SK-N-SH (cell line): ENCODE measurements at regions not wholly inside any gene's neighbourhood (a gene's known extent, or its start where the extent isn't known, plus 50 kb on each side); places are given as distances from the start of the nearest gene placed in this dataset.

Source experiments
- CTCF ChIA-PET: fragments of 300-600, 350-600 bp; formaldehyde crosslinking; extraction: SDS; loops from one replicate; lab custom pipeline; 2021; lab: Yijun Ruan, JAX
- POLR2A ChIA-PET: fragments of 350-600 bp; sonication (Branson Sonifier 250); formaldehyde crosslinking; extraction: SDS; loops from one replicate; lab custom pipeline; 2020; ENCODE audit warnings: antibody characterized with exemption, inconsistent platforms; lab: Yijun Ruan, JAX
- DNase-seq: peaks from one replicate; pipeline ENCODE4 v3.0.0; 2012
- H2AFZ ChIP-seq: fragments of 200-600 bp; sonication (generic); 2 replicates; pipeline ENCODE4 v1.8.1; 2016; ENCODE audit warnings: antibody characterized with exemption, mild to moderate bottlenecking, low read depth
- H3F3A ChIP-seq: fragments of 200-600 bp; sonication (generic); replicated peaks from 2 replicates; pipeline ENCODE3; 2016; ENCODE audit warnings: antibody characterized with exemption, mild to moderate bottlenecking; ENCODE audit not compliant: insufficient read depth
- H3K27ac ChIP-seq, 2 experiments: fragments of 200-500 bp in 1 of 2; fragments of 200-600 bp in 1 of 2; sonication (Bioruptor generic) in 1 of 2; sonication (generic), shearing (Covaris generic) in 1 of 2; 2 replicates each; pipeline versions ENCODE4 v1.5.1 to v1.6.1; 2014 to 2016; ENCODE audit warnings: low read depth in 2 of 2, inconsistent platforms in 1 of 2, low read length in 1 of 2, mild to moderate bottlenecking in 1 of 2, mixed read lengths in 1 of 2
- H3K27me3 ChIP-seq: fragments of 200-600 bp; sonication (generic), shearing (Covaris generic); 2 replicates; pipeline ENCODE4 v1.6.1; 2016; ENCODE audit warnings: mixed run types; ENCODE audit not compliant: insufficient read depth
- H3K36me3 ChIP-seq, 2 experiments: fragments of 200-500 bp in 1 of 2; fragments of 200-600 bp in 1 of 2; sonication (Bioruptor generic) in 1 of 2; sonication (generic) in 1 of 2; replicated peaks in 1 of 2; 2 replicates each; pipeline versions ENCODE3 to v1.5.1; 2014 to 2016; ENCODE audit warnings: low read length in 1 of 2, mild to moderate bottlenecking in 1 of 2; ENCODE audit not compliant: insufficient read depth in 2 of 2, control insufficient read depth in 1 of 2
- H3K4me1 ChIP-seq, 2 experiments: fragments of 200-500 bp in 1 of 2; fragments of 200-600 bp in 1 of 2; sonication (Bioruptor generic) in 1 of 2; sonication (generic), shearing (Covaris generic) in 1 of 2; 2 replicates each; pipeline versions ENCODE4 v1.5.1 to v1.6.1; 2014 to 2016; ENCODE audit warnings: low read depth in 1 of 2, low read length in 1 of 2, mixed run types in 1 of 2; ENCODE audit not compliant: insufficient read depth in 2 of 2, control insufficient read depth in 1 of 2
- H3K4me2 ChIP-seq: fragments of 200-600 bp; sonication (generic), shearing (Covaris generic); 2 replicates; pipeline ENCODE4 v1.6.1; 2017; ENCODE audit warnings: mixed run types
- H3K4me3 ChIP-seq, 2 experiments: fragments of 200-500 bp in 1 of 2; fragments of 200-600 bp in 1 of 2; sonication (Bioruptor generic) in 1 of 2; sonication (generic), shearing (Covaris generic) in 1 of 2; 2 replicates each; pipeline versions ENCODE4 v1.5.1 to v1.8.1; 2014 to 2016; ENCODE audit warnings: low read depth in 2 of 2, inconsistent platforms in 1 of 2, low read length in 1 of 2, mild to moderate bottlenecking in 1 of 2, mixed read lengths in 1 of 2, moderate library complexity in 1 of 2
- H3K79me2 ChIP-seq: fragments of 200-600 bp; sonication (generic); 2 replicates; pipeline ENCODE4 v1.8.1; 2017; ENCODE audit warnings: mild to moderate bottlenecking; ENCODE audit not compliant: insufficient read depth
- H3K9ac ChIP-seq: fragments of 200-600 bp; sonication (generic); 2 replicates; pipeline ENCODE4 v1.6.1; 2017; ENCODE audit warnings: mixed run types
- H3K9me2 ChIP-seq: fragments of 200-600 bp; sonication (generic); 2 replicates; pipeline ENCODE4 v1.6.1; 2017; ENCODE audit warnings: mixed run types
- H3K9me3 ChIP-seq: fragments of 200-600 bp; sonication (generic); 2 replicates; pipeline ENCODE4 v1.6.1; 2017; ENCODE audit warnings: mixed run types, mild to moderate bottlenecking, moderate library complexity
- H4K20me1 ChIP-seq: fragments of 200-600 bp; sonication (generic); 2 replicates; pipeline ENCODE4 v1.6.1; 2017; ENCODE audit warnings: mild to moderate bottlenecking, mixed run types; ENCODE audit not compliant: insufficient read depth
- EZH2phosphoT487 ChIP-seq: fragments of 200-600 bp; sonication (generic); IDR thresholded peaks from 2 replicates; pipeline ENCODE4 v1.6.1; 2017; ENCODE audit warnings: low read depth, mixed run types, mild to moderate bottlenecking, antibody characterized with exemption, moderate library complexity, borderline replicate concordance
- FOXJ3 ChIP-seq: sonication (generic); formaldehyde crosslinking; IDR thresholded peaks from 2 replicates; pipeline ENCODE4 v1.5.1; 2020; ENCODE audit warnings: mild to moderate bottlenecking, missing genetic modification reagents
- GABPA ChIP-seq: IDR thresholded peaks from 2 replicates; pipeline ENCODE4 v1.4.0; 2012; ENCODE audit warnings: low read depth, mild to moderate bottlenecking
- JUND ChIP-seq: IDR thresholded peaks from 2 replicates; pipeline ENCODE4 v1.4.0; 2012
- MXI1 ChIP-seq: IDR thresholded peaks from 2 replicates; pipeline ENCODE4 v1.6.1; 2012; ENCODE audit warnings: mild to moderate bottlenecking, low read depth, low read length, improper control_type of control experiment
- POLR2AphosphoS5 ChIP-seq: IDR thresholded peaks from 2 replicates; pipeline ENCODE4 v1.6.1; 2012; ENCODE audit warnings: low read depth, low read length
- RAD21 ChIP-seq: IDR thresholded peaks from 2 replicates; pipeline ENCODE4 v1.6.1; 2012; ENCODE audit warnings: mild to moderate bottlenecking, low read length
- RCOR1 ChIP-seq: fragments of 150-350 bp; IDR thresholded peaks from 2 replicates; pipeline ENCODE4 v1.6.1; 2017; ENCODE audit warnings: antibody characterized with exemption, low read length
- SMC3 ChIP-seq: IDR thresholded peaks from 2 replicates; pipeline ENCODE4 v1.6.1; 2012; ENCODE audit warnings: low read depth, low read length, improper control_type of control experiment
- TAF1 ChIP-seq: IDR thresholded peaks from 2 replicates; pipeline ENCODE4 v1.6.1; 2012; ENCODE audit warnings: low read depth, mild to moderate bottlenecking, low read length, moderate library complexity, borderline replicate concordance
- TCF12 ChIP-seq: IDR thresholded peaks from 2 replicates; pipeline ENCODE4 v1.4.0; 2012
- YY1 ChIP-seq: IDR thresholded peaks from 2 replicates; pipeline ENCODE4 v1.4.0; 2012; ENCODE audit warnings: low read depth, mild to moderate bottlenecking
- whole genome bisulfite sequencing: methylation state at CpG from one replicate; pipeline ENCODE4 v1.1.6; 2017; ENCODE audit warnings: low lambda C conversion rate; 5-methylcytosine and 5-hydroxymethylcytosine counted together
- TF ChIP-seq, protein P1 (sequence below): IDR thresholded peaks from 2 replicates; pipeline ENCODE4; 2012
- TF ChIP-seq, protein P2 (sequence below): IDR thresholded peaks from 2 replicates; pipeline ENCODE4 v1.4.0; 2012; ENCODE audit warnings: low read depth
- TF ChIP-seq, protein P3 (sequence below): fragments of 200-600 bp; sonication (generic); IDR thresholded peaks from 2 replicates; pipeline ENCODE4 v1.6.1; 2017; ENCODE audit warnings: antibody characterized with exemption, mild to moderate bottlenecking, moderate library complexity
- TF ChIP-seq, protein P4 (sequence below): IDR thresholded peaks from 2 replicates; pipeline ENCODE4 v1.4.0; 2012; ENCODE audit warnings: low read depth, borderline replicate concordance

DNA sequence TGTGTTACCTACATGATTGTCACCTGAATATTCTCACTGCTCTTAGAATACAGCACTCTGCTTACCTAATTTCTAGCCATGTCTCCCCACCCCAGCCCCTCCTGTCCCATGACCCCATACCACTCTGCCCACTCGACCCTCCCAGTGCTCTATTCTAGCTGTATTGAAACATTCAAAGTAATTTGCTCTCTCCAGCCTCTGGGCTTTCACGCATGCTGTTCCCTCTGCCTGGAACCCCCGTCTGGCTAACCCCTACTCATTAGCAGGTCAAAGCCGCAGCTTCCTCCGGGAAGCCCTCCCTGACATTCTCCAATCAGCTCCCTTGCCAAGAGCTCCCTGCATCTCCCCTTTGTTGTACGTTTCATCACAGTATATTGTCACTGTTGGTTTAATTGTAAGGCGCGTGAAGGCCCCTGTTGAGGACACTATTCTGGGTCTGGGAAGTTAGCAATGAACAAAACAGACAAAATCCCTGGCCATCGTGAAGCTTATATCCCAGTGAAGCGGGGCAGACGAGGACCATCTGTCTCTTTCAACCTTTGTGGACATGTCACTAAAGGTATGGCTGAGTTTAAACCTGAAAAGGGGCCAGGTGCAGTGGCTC lies 72.3 kb upstream of the LHX1 start (continued):
- TF ChIP-seq TAF1 (no peak), EZH2phosphoT487 (no peak), GABPA (no peak), FOXJ3 (CRISPR knock-in tag) (no peak)

DNA sequence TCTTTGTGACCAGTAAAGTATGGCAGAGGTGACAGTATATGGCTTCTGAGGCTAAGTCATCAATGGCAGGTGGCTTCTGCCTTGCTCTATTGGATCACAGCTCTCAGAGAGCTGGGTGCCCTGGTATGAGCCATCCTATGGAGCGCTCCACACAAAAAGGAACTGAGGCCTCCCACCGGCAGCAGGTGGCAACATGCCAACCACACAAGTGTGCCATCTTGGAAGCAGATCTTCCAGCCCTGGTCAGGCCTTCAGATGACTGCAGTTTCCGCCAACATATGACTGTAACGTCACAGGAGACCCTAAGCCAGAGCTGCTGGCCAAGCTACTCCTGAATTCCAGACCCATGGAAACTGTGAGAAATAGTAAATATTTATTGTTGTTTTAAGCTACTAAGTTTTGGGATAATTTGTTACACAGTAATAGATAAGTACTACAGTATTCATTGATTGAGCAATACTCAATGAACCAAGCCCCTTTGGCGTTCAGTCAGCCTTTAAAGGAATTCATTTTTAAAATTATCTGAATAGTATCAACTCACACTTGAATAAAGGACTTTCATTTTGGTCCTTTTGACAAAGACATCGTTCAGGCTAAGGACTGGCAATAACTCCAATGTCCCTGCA lies 69.4 kb upstream of the LHX1 start:
- Histone ChIP-seq H2AFZ (no peak overlapping the region), H3K27ac (no peak overlapping the region), H3K4me3 (no peak overlapping the region), H3K9me3 (no peaks in the 10 kb centered on the region), H4K20me1 (no peaks in the 10 kb centered on the region), H3K4me2 (no peak overlapping the region), H3K36me3 (no peaks in the 10 kb centered on the region), H3K9ac (no peak overlapping the region), H3F3A (no peaks in the 10 kb centered on the region), H3K4me1 (no peaks in the 10 kb centered on the region), H3K79me2 (no peaks in the 10 kb centered on the region), H3K27me3 (no peaks in the 10 kb centered on the region), H3K9me2 (no peaks in the 10 kb centered on the region)
- TF ChIP-seq RAD21 (no peak), POLR2AphosphoS5 (no peak), JUND (no peak), RCOR1 (no peak), MXI1 (no peak), TCF12 (no peak), FOXJ3 (CRISPR knock-in tag) (no peak), EZH2phosphoT487 (no peak), SMC3 (no peak), TAF1 (no peak), YY1 (no peak)
- TF ChIP-seq, protein P1, sequence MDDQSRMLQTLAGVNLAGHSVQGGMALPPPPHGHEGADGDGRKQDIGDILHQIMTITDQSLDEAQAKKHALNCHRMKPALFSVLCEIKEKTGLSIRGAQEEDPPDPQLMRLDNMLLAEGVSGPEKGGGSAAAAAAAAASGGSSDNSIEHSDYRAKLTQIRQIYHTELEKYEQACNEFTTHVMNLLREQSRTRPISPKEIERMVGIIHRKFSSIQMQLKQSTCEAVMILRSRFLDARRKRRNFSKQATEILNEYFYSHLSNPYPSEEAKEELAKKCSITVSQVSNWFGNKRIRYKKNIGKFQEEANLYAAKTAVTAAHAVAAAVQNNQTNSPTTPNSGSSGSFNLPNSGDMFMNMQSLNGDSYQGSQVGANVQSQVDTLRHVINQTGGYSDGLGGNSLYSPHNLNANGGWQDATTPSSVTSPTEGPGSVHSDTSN, result no peak
- TF ChIP-seq, protein P2, sequence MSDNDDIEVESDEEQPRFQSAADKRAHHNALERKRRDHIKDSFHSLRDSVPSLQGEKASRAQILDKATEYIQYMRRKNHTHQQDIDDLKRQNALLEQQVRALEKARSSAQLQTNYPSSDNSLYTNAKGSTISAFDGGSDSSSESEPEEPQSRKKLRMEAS, result no peak
- TF ChIP-seq, protein P3, sequence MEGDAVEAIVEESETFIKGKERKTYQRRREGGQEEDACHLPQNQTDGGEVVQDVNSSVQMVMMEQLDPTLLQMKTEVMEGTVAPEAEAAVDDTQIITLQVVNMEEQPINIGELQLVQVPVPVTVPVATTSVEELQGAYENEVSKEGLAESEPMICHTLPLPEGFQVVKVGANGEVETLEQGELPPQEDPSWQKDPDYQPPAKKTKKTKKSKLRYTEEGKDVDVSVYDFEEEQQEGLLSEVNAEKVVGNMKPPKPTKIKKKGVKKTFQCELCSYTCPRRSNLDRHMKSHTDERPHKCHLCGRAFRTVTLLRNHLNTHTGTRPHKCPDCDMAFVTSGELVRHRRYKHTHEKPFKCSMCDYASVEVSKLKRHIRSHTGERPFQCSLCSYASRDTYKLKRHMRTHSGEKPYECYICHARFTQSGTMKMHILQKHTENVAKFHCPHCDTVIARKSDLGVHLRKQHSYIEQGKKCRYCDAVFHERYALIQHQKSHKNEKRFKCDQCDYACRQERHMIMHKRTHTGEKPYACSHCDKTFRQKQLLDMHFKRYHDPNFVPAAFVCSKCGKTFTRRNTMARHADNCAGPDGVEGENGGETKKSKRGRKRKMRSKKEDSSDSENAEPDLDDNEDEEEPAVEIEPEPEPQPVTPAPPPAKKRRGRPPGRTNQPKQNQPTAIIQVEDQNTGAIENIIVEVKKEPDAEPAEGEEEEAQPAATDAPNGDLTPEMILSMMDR, result no peak
- TF ChIP-seq, protein P4, sequence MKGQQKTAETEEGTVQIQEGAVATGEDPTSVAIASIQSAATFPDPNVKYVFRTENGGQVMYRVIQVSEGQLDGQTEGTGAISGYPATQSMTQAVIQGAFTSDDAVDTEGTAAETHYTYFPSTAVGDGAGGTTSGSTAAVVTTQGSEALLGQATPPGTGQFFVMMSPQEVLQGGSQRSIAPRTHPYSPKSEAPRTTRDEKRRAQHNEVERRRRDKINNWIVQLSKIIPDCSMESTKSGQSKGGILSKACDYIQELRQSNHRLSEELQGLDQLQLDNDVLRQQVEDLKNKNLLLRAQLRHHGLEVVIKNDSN, result no peak
- CTCF ChIA-PET, result interaction anchor here (1.3 kb wide), 1 partner anchor 180 kb away, joined by 3 read pairs; no protein-coding TSS in a partner anchor
- WGBS, result 73% methylated on average over 6 of the region's 6 CpGs
- no peak for DNase-seq
- POLR2A ChIA-PET, result no interaction called here
